GM12875 (cell line): ENCODE measurements at regions not wholly inside any gene's neighbourhood (a gene's known extent, or its start where the extent isn't known, plus 50 kb on each side); places are given as distances from the start of the nearest gene placed in this dataset.

ENCODE experiments used
- H3K4me3 ChIP-seq: one replicate; pipeline ENCODE4 v1.5.1; 2011; ENCODE audit warnings: low read depth, low read length, control low read depth
- TF ChIP-seq, protein P1 (sequence below): IDR thresholded peaks from 2 replicates; pipeline ENCODE4 v1.5.1; 2011; ENCODE audit warnings: low read depth, mild to moderate bottlenecking, control low read depth, inconsistent platforms, low read length, moderate library complexity, borderline replicate concordance; ENCODE audit not compliant: insufficient read depth

DNA sequence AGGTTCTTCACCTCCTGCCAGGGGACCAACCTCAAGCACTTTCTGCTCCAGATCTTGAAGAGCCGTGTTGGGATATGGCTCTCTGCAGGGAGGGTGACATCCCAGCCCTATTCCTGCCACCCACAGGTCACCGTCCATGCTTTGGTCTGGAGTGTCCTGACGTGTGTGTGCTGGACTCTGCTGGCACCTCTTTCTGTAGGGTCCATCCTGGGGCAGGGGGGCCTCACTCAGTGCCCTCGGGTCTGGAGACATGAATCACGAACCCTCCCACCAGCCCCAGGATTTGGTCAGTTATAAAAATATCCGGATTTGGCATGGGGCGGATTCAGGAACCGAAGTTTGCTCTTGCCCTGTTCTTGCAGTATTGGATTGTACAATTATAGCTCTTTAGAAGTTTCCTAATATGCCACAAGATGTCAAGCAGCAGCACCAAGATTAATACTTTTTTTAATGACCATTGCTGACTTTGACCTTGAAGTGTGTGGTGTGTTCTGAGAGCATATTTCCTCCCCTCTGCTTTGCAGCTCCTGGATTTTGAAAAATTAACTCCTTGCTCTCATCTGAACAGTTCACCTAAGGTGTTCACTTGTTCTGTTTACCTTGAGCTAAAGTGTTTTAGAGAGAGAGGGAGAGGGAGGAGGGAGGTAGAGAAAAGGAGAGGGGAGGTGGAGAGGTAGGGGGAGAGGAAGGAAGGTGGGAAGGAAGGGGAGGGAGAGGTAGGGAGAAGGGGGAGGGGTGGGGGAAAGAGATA is 95.4 kb upstream of the SHH start:
- TF ChIP-seq, protein P1, sequence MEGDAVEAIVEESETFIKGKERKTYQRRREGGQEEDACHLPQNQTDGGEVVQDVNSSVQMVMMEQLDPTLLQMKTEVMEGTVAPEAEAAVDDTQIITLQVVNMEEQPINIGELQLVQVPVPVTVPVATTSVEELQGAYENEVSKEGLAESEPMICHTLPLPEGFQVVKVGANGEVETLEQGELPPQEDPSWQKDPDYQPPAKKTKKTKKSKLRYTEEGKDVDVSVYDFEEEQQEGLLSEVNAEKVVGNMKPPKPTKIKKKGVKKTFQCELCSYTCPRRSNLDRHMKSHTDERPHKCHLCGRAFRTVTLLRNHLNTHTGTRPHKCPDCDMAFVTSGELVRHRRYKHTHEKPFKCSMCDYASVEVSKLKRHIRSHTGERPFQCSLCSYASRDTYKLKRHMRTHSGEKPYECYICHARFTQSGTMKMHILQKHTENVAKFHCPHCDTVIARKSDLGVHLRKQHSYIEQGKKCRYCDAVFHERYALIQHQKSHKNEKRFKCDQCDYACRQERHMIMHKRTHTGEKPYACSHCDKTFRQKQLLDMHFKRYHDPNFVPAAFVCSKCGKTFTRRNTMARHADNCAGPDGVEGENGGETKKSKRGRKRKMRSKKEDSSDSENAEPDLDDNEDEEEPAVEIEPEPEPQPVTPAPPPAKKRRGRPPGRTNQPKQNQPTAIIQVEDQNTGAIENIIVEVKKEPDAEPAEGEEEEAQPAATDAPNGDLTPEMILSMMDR, result no peak
- H3K4me3 ChIP-seq, result no peak overlapping the region

DNA sequence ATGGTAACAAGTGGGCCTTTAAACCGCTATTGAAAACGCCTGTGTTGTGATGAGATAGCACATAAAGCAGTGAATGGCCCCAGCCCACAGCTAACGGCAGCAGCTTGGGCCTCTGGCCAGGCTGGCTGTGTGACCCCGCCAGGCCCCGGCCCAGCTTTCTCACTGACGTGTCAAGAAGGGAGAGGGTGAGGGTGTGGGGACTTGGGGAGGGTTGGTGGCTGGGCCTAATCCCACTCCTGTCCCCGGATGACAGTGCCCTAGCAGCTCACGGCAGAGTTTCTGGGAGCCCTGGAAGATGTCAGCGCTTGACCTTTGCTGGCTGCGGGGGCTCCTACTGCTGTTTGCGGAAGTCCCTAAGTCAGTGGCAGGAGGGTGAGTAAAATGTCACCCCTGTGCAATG is 88.9 kb upstream of the SHH start:
- H3K4me3 ChIP-seq, result no peak overlapping the region
- TF ChIP-seq, protein P1, result no peak

DNA sequence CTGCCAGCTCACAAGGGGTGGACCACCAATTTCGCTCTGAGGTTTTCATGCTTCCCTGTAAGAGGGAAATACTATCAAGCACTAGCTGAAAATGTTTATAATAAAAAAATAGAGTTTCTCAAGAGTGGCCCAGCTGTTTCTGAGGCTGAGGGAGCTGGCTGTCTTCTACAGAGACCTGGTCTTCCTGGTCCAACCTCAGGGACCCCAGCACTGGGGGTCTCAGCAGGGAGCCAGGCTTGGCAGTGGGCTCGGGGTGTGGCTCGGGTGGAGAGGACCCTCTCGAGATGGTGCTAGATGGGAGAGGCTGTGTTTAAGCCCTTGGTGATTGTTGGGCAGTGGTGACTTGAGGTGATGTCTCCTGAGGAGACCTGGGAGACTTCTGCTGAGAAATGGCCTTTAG is 87.3 kb upstream of the SHH start:
- TF ChIP-seq, protein P1, result no peak
- no peak overlapping the region for H3K4me3 ChIP-seq

DNA sequence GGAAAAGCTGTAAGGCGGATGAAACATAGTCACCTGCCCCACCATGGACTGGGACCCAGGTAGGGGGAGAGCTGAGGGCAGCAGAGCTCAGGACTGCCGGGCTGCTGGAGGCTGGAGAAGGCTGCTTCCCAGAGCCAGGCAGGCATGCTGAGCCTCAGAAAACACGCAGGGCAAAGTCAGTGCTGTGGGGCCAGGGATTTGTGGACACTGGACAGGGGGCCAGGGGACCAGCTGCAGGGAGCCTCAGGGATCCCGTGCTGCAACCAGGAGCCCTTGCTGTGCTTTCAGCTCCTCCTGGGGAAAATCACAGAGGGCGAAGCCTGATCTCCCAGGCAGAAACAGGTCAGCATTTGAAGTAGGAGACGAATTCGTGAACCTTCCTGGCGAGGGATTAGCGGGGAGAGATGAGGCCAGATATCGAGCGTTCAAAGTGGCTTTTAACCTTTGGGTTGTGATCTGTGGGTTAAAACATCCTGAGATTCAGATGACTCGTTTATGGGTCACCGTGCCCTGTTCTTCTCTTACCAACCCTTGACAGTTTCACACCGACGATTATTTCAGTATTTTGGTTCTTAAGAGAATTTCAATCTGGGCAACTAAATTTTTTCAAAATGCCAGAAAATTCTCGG is 85.6 kb upstream of the SHH start:
- no peak overlapping the region for H3K4me3 ChIP-seq
- TF ChIP-seq, protein P1, result no peak

DNA sequence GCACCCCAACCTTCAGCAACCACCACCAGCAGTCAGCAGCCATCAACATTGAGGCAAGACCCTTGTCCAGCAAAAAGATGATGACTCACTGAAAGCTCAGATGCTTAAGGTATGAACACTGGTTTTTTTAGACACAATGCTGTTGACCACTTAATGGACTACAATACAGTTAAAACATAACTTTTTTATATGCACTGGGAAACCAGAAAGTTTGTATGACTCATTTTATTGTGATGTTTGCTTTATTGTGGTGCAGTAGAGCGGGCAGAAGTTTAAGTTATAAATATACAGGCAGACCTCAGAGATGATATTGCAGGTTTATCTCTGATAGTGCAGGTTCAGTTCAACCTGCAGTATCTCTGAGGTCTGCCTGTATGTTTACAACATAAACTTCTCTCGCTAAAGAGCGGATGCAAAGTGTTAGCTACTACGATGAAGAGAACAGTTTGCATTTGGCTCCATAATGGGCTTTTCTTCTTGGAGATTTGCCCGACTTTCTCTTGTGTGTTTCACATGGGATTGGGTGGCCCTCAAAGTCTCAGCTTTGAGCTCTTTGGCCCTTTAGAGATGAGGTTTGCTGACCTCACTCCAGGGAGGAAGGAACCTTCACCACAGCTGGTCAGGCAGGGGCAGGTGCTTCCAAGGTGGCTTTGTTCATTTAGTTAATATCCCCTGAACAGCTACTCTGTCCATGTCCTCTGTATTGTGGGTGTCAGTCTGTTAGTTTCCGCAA is 84.4 kb upstream of the SHH start:
- TF ChIP-seq, protein P1, result no peak
- H3K4me3 ChIP-seq, result no peak overlapping the region

DNA sequence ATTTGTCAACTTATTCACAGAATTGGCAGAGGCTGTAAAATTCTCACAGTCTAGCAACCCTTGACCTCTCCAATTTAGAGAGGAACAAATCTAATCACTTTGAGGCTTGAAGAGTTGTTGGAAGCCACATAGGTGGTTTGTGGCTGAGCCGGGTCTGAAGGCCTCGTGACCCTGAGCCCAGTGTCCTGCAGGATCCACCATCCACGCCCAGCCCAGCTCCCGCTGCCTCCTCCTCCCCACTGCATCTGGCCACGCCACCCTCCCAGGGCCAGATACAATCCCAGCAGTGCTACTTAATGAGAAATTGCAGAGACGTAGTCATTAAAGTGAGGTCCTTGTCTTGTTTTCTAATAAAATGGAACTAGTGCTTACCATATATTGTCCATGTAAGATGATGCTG is 81.4 kb upstream of the SHH start:
- TF ChIP-seq, protein P1, result no peak
- H3K4me3 ChIP-seq, result no peak overlapping the region
